CD4-positive, alpha-beta T cell treated with Interleukin-1 beta for 1 hour (primary cell): ENCODE measurements at regions not wholly inside any gene's neighbourhood (a gene's known extent, or its start where the extent isn't known, plus 50 kb on each side); places are given as distances from the start of the nearest gene placed in this dataset.
"Not testable (repeated sequence)": the region's sequence is repeated elsewhere in the genome, so short reads cannot be mapped to it uniquely, and the experiment has no call there.

ENCODE experiments used
- DNase-seq, 2 donors: peaks; one replicate each; pipeline ENCODE4 v3.0.0-alpha.2; 2020 to 2022

DNA sequence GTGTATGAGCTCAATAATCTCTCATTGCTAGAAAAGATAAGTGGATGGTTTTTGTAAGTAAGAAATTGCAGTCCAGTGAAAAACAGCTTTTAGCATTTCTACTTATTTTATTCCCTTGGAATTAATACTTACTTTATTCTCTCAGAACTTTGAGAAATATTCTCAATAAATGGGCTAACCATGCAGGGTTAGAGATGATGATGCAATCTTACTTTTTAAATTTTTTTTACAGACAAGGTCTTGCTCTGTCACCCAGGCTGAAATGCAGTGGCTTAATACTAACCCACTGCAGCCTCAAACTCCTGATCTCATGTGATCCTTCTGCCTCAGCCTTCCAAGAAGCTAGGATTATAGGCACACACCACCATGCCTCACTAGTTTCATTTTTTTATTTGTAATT, 440.8 kb upstream of the ZP4 start:
- no peak for DNase-seq

DNA sequence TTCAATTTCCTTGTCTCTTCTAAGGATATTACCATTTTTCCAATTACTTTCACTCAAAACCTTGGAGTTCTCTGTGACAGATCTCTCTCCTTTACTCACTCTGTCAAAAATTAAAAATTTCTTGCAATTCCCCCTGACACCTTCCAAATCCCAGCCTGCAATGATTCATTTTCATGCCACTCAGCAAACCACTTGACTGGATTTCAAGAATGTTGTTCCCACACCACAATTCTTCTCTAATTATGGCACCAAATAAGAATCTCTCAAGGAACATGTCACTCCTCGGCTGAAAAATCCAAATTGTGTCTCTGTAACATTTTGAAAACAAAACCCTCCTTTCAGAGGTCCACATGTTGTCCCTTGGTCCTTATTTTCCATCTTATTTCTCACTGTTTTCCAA, 438.9 kb upstream of the ZP4 start:
- DNase-seq: no peak

DNA sequence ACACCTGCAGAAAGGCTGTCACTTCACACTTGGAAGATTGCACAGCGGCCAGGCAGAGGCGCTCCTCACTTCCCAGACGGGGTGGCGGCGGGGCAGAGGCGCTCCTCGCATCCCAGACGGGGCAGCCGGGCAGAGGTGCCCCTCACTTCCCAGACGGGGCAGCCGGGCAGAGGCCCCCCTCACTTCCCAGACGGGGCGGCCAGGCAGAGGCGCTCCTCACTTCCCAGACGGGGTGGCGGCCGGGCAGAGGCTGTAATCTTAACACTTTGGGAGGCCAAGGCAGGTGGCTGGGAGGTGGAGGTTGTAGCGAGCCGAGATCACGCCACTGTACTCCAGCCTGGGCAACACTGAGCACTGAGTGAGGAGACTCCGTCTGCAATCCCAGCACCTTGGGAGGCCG, 436.3 kb upstream of the ZP4 start:
- DNase-seq: not testable (repeated sequence)

- DNase-seq: not testable (repeated sequence)
These were observed 435.8 kb upstream of the ZP4 start for GRCh38 chr1:238326479-238326878.

DNA sequence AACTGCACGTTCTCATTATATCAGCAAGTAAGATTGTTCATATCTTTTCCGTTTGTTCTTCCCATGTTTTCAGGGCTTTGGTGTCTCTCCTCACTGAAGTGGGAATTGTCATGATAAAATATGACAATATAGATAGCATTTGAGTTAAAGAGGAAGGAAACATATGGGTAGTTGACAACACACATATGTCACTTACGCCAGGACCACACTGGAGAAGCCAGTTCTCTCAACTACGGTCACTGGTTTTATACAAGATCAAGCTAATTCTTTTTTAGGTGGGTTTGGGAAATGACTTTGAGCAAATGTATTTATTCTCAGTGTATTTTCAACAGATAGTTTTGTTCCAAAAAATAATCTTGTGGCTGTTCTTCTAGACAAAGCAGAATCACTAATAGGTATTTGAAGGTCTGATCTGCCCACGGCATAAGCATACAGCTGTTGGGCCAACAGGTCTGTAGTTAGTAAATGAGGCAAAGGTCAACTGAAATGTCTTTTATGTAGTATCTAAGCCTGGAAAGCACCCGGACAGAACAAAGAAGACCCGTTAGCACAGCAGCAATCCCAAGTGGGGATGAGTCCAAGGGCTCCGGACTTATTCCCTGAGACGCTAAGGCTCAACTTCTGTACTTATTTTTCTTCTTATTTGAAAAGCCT, 433.6 kb upstream of the ZP4 start:
- DNase-seq: no peak

DNA sequence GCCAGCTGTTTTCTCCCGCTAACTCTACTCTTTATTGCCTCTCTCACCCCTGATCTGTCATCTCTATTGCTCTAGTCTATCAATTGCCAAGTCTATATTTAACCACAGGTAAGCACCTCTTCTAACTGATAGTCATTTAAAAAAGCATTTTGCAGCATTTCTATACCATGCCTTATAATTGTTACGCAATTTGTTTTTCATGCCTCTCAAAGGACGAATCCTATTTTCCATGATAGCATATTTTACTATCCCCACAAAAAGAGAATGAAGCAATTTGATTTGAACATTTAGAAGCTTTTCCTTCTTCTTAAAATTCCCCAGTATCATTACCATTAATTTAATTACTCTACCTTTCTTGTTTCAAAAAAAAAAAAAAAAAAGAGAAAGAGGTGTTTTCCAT, 432.8 kb upstream of the ZP4 start:
- no peak for DNase-seq

DNA sequence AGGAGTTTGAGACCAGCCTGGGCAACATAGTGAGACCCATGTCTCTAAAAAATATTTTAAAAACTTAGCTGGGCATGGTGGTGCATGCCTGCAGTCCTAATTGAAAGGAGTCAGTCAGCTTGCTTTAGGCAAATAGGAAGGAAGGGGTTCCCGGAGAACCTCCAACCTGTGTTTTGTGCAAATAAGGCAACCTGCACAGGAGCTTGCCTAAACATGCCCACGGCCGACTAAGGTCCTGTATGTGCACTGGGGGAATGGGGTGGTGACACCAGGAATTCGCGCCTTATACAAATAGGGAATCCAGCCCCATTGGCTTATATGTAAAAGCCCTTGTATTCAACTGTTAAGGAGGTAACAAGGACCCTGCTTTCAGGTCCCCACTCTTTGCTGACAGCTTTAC, 429.2 kb upstream of the ZP4 start:
- no peak for DNase-seq

- DNase-seq: no peak
These were observed 427.8 kb upstream of the ZP4 start for GRCh38 chr1:238318294-238319110.

GRCh38 chr1:238312969-238313368, 422.2 kb upstream of the ZP4 start:
- DNase-seq: no peak

- no peak for DNase-seq
These were observed 415.7 kb upstream of the ZP4 start for GRCh38 chr1:238306411-238306810.

GRCh38 chr1:238302646-238303045, 411.9 kb upstream of the ZP4 start:
- DNase-seq: no peak

DNA sequence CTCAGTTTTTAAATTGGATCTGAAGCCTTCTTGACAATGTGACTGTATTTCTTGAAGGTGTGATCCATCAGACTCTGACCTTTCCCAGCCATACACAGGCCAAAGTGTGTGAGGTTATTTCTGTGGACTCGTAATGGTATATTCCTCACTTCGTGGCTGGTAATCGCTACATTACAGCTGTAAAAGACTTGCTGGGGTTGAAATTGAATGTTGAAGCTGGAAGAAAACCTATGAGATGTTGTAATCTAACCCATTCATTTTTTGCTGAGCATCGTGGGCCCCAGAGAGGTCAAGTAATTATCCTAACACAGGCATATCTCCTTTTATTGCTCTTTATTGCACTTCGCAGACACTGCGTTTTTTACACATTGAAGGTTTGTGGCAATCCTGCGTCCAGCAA, 405.6 kb upstream of the ZP4 start:
- DNase-seq: no peak

- no peak for DNase-seq
These were observed 402.4 kb upstream of the ZP4 start for GRCh38 chr1:238293075-238293474.

DNA sequence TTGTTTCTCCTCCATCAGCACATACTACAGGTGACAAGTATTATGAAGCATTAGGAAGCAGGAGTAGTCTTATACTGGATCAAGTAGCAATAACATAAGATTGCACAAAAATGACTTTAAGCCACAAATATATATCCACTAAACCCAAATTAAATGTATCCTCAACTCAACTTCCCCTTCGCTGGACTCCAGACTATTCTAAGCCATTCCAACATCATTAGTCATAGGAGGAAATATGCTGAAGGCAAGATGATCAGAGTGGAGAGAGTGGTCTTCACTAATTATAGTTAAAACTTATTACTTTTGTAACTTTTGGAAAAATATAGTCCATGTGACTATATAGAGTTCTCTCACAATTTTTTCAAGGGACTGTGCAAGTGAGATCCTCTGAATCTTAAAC, 390.7 kb upstream of the ZP4 start:
- no peak for DNase-seq

- no peak for DNase-seq
These were observed 389.1 kb upstream of the ZP4 start for GRCh38 chr1:238279694-238280380.

DNA sequence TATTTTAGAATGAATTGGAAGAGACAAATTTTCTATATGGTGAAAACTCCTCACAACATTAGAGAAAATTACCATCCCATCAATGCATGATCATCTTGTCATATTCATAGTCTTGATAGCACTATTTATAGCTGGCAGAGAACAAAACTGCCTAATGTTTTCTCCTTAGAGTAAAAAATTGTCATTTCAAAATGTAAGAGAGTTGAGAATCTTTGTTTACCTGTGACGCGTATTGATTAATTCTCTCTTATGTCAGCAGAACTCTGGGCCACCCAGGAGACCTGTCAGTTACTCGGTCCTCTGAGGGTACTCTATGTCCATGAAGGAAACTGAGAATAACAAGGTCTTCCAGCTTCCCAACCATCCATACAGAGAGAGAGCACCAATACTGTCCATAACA, 381.4 kb upstream of the ZP4 start:
- no peak for DNase-seq

DNA sequence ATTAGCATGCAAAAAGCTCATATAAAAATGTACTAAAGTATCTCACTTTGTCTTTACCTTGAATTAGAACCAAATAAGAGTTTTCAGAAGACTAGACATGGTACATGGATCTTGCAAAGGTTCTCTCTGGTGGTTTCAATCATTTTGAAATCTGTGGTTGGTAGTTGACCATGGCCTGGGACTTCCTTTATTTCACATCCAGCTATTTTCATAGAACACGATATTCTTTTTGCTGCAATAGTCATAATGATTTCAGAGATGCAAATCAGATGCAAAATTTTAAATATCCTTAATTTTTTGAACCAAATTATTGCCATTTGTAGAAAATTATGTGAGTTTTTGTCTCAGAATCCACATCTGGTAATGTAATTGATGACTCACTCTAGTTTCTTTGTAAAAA, 375.1 kb upstream of the ZP4 start:
- DNase-seq: no peak

GRCh38 chr1:238264951-238265350, 374.2 kb upstream of the ZP4 start:
- DNase-seq: no peak

DNA sequence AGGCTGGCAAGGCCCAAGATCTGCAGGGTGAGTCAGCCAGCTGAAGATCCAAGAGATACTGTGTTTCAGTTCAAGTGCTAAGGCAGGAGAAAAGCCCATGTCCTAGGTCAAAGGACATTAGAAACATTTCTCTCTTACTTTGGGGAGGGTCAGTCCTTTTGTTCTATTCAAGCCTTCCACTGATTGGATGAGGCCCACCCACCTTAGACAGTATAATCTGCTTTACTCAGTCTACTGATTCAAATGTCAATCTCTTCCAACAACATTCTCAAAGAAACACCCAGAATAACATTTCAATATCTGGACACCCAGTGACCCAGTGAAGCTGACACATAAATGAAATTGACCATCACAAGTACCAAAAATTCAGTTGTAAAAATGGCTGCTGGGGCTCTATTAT, 367.8 kb upstream of the ZP4 start:
- no peak for DNase-seq

DNA sequence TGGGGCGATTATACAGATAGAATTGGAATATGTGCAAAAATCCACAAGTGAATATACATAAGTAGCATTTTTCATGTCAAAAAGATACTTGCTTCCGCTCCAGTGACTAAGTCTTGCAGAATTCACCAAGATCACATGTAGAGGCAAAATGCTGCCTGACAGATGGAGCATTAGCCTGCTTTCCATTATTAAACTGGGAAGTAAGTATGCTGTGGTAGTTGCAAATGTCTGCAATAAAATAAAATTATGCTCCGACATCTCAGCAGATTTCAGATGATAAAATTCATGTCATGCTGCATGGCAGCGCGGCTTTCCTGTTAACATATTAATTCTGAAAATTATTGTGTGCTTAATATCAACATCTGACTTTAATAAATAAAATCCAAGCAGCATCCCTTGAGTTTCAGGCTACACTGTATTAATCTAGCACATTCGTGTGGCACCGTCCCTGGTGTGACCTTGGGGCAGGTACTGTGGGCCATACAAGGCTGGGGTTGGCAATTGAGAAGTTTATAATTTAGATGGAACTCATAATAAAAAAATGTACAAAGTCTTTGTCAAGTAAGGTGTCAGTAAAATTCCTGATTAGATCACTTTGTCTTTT, 366.4 kb upstream of the ZP4 start:
- no peak for DNase-seq

- DNase-seq: no peak
These were observed 364.2 kb upstream of the ZP4 start for GRCh38 chr1:238254935-238255334.

DNA sequence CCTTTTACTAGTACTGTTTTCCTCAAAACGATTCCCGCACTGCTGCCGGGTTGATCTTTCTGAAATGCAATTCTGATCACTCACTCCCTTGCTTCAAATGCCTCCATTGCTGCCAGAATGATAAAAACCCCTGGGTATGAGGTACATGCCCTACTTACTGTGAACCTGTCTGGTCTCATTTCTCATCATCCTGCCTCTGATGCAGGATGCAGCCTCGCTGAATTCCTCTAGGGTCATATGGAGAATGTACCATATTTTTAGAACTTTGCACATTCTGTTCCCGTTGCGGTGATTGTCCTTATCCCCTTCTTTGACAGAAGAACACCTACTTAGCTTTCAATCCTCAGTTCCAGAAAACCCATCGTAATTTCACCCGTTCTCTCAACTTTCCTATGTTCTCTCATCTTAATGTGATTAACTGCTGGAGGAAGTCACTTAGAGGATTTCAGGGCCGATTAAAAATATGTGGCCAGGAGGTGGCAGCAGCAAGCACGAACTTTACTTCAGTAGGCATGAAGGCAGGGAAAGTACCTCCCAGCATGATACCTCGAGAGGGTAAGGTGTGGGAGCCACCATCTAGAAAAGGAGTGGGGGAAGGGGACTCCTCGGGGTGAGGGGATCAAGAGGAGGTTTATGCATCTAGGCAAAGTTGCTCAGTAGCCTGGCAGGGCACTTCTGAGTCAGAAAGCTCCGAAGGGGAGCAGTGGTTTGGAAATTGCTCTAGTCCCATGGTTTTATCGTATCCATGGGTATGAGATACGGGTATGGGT, 361.5 kb upstream of the ZP4 start:
- DNase-seq: no peak

DNA sequence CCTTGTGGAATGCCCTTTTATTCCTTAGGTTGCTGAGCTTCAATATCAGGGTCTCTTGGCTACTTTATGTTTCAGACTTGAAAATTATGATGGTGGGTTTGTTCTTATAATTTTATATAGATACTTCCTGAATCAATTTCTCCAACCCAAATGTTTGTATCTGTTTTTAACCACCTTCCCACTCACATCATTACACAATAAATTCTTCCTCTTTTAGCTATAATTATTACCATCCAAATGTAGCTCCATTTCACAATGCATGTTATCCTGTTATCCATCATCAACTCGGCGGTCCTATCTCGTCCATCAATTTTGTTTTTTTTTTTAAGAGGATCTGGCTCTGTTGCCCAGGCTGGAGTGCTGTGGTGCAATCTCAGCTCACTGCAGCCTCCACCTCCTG, 357.6 kb upstream of the ZP4 start:
- DNase-seq: no peak
